H1 (cell line): ENCODE measurements at regions not wholly inside any gene's neighbourhood (a gene's known extent, or its start where the extent isn't known, plus 50 kb on each side); places are given as distances from the start of the nearest gene placed in this dataset.

ENCODE experiments used
- CTCF ChIA-PET: fragments of 300-600 bp; sonication (Branson Sonifier 250); formaldehyde crosslinking; loops from one replicate; lab custom pipeline; 2021; ENCODE audit not compliant: partially characterized antibody; lab: Charles Lee
- POLR2A ChIA-PET: fragments of 300-600 bp; sonication (Branson Sonifier 250); formaldehyde crosslinking; loops from one replicate; lab custom pipeline; 2021; ENCODE audit warnings: inconsistent platforms; ENCODE audit not compliant: partially characterized antibody; lab: Charles Lee
- DNase-seq, 2 experiments: peaks; one replicate each; pipeline versions ENCODE4 v3.0.0 to v3.0.0-alpha.2; 2010 to 2022; ENCODE audit warnings: low spot score in 2 of 2, low read depth in 1 of 2, mixed read lengths in 1 of 2
- FAIRE-seq: peaks from 2 replicates; lab custom pipeline; 2011; peaks lifted over from hg19 to GRCh38; lab: Jason Lieb, UNC
- H2AFZ ChIP-seq: 2 replicates; pipeline ENCODE4 v1.8.1; 2012; ENCODE audit warnings: low read length, inconsistent platforms
- H2AK5ac ChIP-seq: 2 replicates; pipeline ENCODE4 v1.6.1; 2013; ENCODE audit warnings: low read depth, low read length
- H2BK120ac ChIP-seq: replicated peaks from 2 replicates; pipeline ENCODE3; 2013; ENCODE audit warnings: low read depth, low read length, inconsistent platforms
- H2BK12ac ChIP-seq: 2 replicates; pipeline ENCODE4 v1.6.1; 2013; ENCODE audit warnings: low read depth, low read length
- H2BK15ac ChIP-seq: 2 replicates; pipeline ENCODE4 v1.6.1; 2013; ENCODE audit warnings: low read length
- H2BK20ac ChIP-seq: 2 replicates; pipeline ENCODE4 v1.6.1; 2013; ENCODE audit warnings: low read length
- H2BK5ac ChIP-seq: 2 replicates; pipeline ENCODE4 v1.6.1; 2013; ENCODE audit warnings: low read depth, low read length
- H3K14ac ChIP-seq: 2 replicates; pipeline ENCODE4 v1.6.1; 2013; ENCODE audit warnings: inconsistent platforms; ENCODE audit not compliant: insufficient read length
- H3K18ac ChIP-seq: 2 replicates; pipeline ENCODE4 v1.6.1; 2013; ENCODE audit warnings: low read length; ENCODE audit errors: extremely low read depth
- H3K23ac ChIP-seq: 2 replicates; pipeline ENCODE4 v1.6.1; 2013; ENCODE audit warnings: inconsistent platforms; ENCODE audit not compliant: insufficient read length
- H3K23me2 ChIP-seq: 2 replicates; pipeline ENCODE4 v1.6.1; 2013; ENCODE audit warnings: low read depth, low read length
- H3K27ac ChIP-seq: 2 replicates; pipeline ENCODE4 v1.6.1; 2011; ENCODE audit warnings: low read depth, low read length, inconsistent platforms
- H3K27me3 ChIP-seq, 4 experiments: replicated peaks in 1 of 4; 1 replicate in 1 of 4; 2 replicates in 3 of 4; pipeline versions ENCODE4 v1.6.1 to v1.8.1; 2011 to 2013; ENCODE audit warnings: low read length in 3 of 4, mild to moderate bottlenecking in 3 of 4, inconsistent platforms in 2 of 4, mixed read lengths in 2 of 4, moderate library complexity in 1 of 4; ENCODE audit not compliant: control insufficient read depth in 3 of 4, insufficient read depth in 3 of 4; ENCODE audit errors: extremely low read depth in 1 of 4
- H3K36me3 ChIP-seq, 4 experiments: 2 replicates each; pipeline versions ENCODE4 v1.6.1 to v1.8.1; 2011 to 2013; ENCODE audit warnings: mild to moderate bottlenecking in 4 of 4, low read length in 3 of 4, moderate library complexity in 2 of 4, control low read depth in 1 of 4, inconsistent platforms in 1 of 4; ENCODE audit not compliant: insufficient read depth in 4 of 4, control insufficient read depth in 2 of 4
- H3K4ac ChIP-seq: replicated peaks from 2 replicates; pipeline ENCODE3; 2013; ENCODE audit warnings: low read length, low read depth, mixed read lengths, inconsistent platforms; ENCODE audit not compliant: insufficient read length
- H3K4me1 ChIP-seq, 4 experiments: replicated peaks in 1 of 4; 1 replicate in 1 of 4; 2 replicates in 3 of 4; pipeline versions ENCODE4 v1.6.1 to v1.8.1; 2011 to 2013; ENCODE audit warnings: low read length in 3 of 4, inconsistent platforms in 2 of 4, mixed read lengths in 1 of 4; ENCODE audit not compliant: insufficient read depth in 4 of 4, control insufficient read depth in 3 of 4
- H3K4me2 ChIP-seq, 2 experiments: 2 replicates each; pipeline versions ENCODE4 v1.6.1 to v1.8.1; 2011 to 2013; ENCODE audit warnings: low read depth in 2 of 2, low read length in 2 of 2, control low read depth in 1 of 2, inconsistent platforms in 1 of 2, mild to moderate bottlenecking in 1 of 2; ENCODE audit not compliant: insufficient read depth in 1 of 2
- H3K4me3 ChIP-seq, 4 experiments: fragments of 200-600, 300-600 bp in 1 of 4; sonication (generic), shearing (Covaris generic), sonication (Bioruptor Twin) in 1 of 4; 2 replicates each; pipeline versions ENCODE4 v1.5.1 to v1.8.1; 2011 to 2016; ENCODE audit warnings: low read length in 4 of 4, low read depth in 3 of 4, control low read depth in 2 of 4, inconsistent platforms in 2 of 4, mild to moderate bottlenecking in 2 of 4, mixed read lengths in 1 of 4, moderate library complexity in 1 of 4; ENCODE audit not compliant: insufficient read depth in 2 of 4; ENCODE audit errors: extremely low read depth in 1 of 4
- H3K56ac ChIP-seq: replicated peaks from 2 replicates; pipeline ENCODE3; 2013; ENCODE audit warnings: low read depth, mild to moderate bottlenecking, mixed read lengths, low read length, inconsistent platforms; ENCODE audit not compliant: insufficient read length
- H3K79me1 ChIP-seq: 2 replicates; pipeline ENCODE4 v1.6.1; 2013; ENCODE audit warnings: low read depth, low read length, control low read depth
- H3K79me2 ChIP-seq, 2 experiments: 2 replicates each; pipeline versions ENCODE4 v1.6.1 to v1.8.1; 2012 to 2013; ENCODE audit warnings: low read length in 2 of 2, mild to moderate bottlenecking in 2 of 2, inconsistent platforms in 1 of 2; ENCODE audit not compliant: insufficient read depth in 2 of 2, control insufficient read depth in 1 of 2
- H3K9ac ChIP-seq, 4 experiments: replicated peaks in 1 of 4; 1 replicate in 1 of 4; 2 replicates in 3 of 4; pipeline versions ENCODE4 v1.6.1 to v1.8.1; 2011 to 2013; ENCODE audit warnings: low read depth in 3 of 4, low read length in 3 of 4, control low read depth in 2 of 4, mild to moderate bottlenecking in 2 of 4, moderate library complexity in 2 of 4, inconsistent platforms in 1 of 4; ENCODE audit errors: extremely low read depth in 1 of 4
- H3K9me3 ChIP-seq, 2 experiments: 2 replicates each; pipeline versions ENCODE4 v1.6.1 to v1.8.1; 2012 to 2013; ENCODE audit warnings: mild to moderate bottlenecking in 2 of 2, moderate library complexity in 2 of 2, control low read depth in 1 of 2, inconsistent platforms in 1 of 2, low read depth in 1 of 2, low read length in 1 of 2, mixed read lengths in 1 of 2; ENCODE audit not compliant: insufficient read depth in 2 of 2
- H4K20me1 ChIP-seq, 2 experiments: replicated peaks in 1 of 2; 2 replicates each; pipeline versions ENCODE3 to v1.8.1; 2011 to 2013; ENCODE audit warnings: inconsistent platforms in 2 of 2, low read length in 2 of 2, mild to moderate bottlenecking in 1 of 2; ENCODE audit not compliant: insufficient read depth in 2 of 2, control insufficient read depth in 1 of 2
- H4K5ac ChIP-seq: 2 replicates; pipeline ENCODE4 v1.6.1; 2013; ENCODE audit warnings: low read length, low read depth, mixed read lengths, inconsistent platforms; ENCODE audit not compliant: insufficient read length
- H4K8ac ChIP-seq: 2 replicates; pipeline ENCODE4 v1.8.0; 2013; ENCODE audit warnings: mild to moderate bottlenecking, moderate library complexity, low read length, inconsistent platforms; ENCODE audit not compliant: insufficient read depth; ENCODE audit errors: extremely low read depth
- H4K91ac ChIP-seq: replicated peaks from 2 replicates; pipeline ENCODE3; 2013; ENCODE audit warnings: low read length, mixed read lengths, inconsistent platforms; ENCODE audit not compliant: insufficient read length
- CHD2 ChIP-seq: IDR thresholded peaks from 2 replicates; pipeline ENCODE4 v1.6.1; 2012; ENCODE audit warnings: low read length, improper control_type of control experiment
- EP300 ChIP-seq, 2 experiments: IDR thresholded peaks; 1 replicate in 1 of 2; 2 replicates in 1 of 2; pipeline ENCODE4 v1.6.1; 2011 to 2012; ENCODE audit warnings: low read depth in 2 of 2, low read length in 2 of 2, mild to moderate bottlenecking in 2 of 2, borderline replicate concordance in 1 of 2, inconsistent platforms in 1 of 2, moderate library complexity in 1 of 2
- HDAC2 ChIP-seq, 2 experiments: fragments of 300-600 bp in 1 of 2; sonication (generic) in 1 of 2; IDR thresholded peaks; 2 replicates each; pipeline ENCODE4 v1.6.1; 2011 to 2012; ENCODE audit warnings: low read depth in 2 of 2, low read length in 2 of 2, mild to moderate bottlenecking in 2 of 2, moderate library complexity in 2 of 2, borderline replicate concordance in 1 of 2, inconsistent platforms in 1 of 2
- JUN ChIP-seq: IDR thresholded peaks from 2 replicates; pipeline ENCODE4 v1.6.1; 2011; ENCODE audit warnings: low read depth, mild to moderate bottlenecking, improper control_type of control experiment, low read length
- NANOG ChIP-seq: IDR thresholded peaks from 2 replicates; pipeline ENCODE4 v1.6.1; 2011; ENCODE audit warnings: low read length, low read depth, mild to moderate bottlenecking, inconsistent platforms; ENCODE audit not compliant: insufficient read depth, poor library complexity, severe bottlenecking
- RFX5 ChIP-seq: IDR thresholded peaks from 2 replicates; pipeline ENCODE4 v1.6.1; 2011; ENCODE audit warnings: low read depth, low read length, improper control_type of control experiment, borderline replicate concordance
- RNF2 ChIP-seq: fragments of 200-900, 300-1000 bp; sonication (generic); IDR thresholded peaks from 2 replicates; pipeline ENCODE4 v1.7.1; 2016; ENCODE audit warnings: borderline replicate concordance, low read depth, mild to moderate bottlenecking, antibody characterized with exemption, low read length; ENCODE audit not compliant: poor library complexity, severe bottlenecking; ENCODE audit errors: missing control alignments
- SIRT6 ChIP-seq: IDR thresholded peaks from one replicate; pipeline ENCODE4 v1.7.1; 2012; ENCODE audit warnings: low read length, inconsistent platforms
- TAF7 ChIP-seq: optimal IDR thresholded peaks from 2 replicates; pipeline ENCODE3; 2011; ENCODE audit warnings: low read depth, mild to moderate bottlenecking, inconsistent platforms, low read length, moderate library complexity, borderline replicate concordance
- ZNF274 ChIP-seq: IDR thresholded peaks from 2 replicates; pipeline ENCODE4 v1.7.0; 2012; ENCODE audit warnings: low read length, borderline replicate concordance; ENCODE audit errors: extremely low read depth
- WGBS, 2 experiments: shearing (Covaris generic) in 1 of 2; methylation state at CpG; one replicate each; pipeline versions ENCODE4 v1.1.6 to v1.1.7; 2013 to 2015; ENCODE audit warnings: low lambda C conversion rate in 2 of 2, mixed read lengths in 2 of 2, inconsistent platforms in 1 of 2, low coverage in 1 of 2, missing lambda C conversion rate in 1 of 2; ENCODE audit not compliant: insufficient replicate concordance in 2 of 2, insufficient coverage in 1 of 2, insufficient read length in 1 of 2; ENCODE audit errors: extremely low coverage in 1 of 2, missing lambda C conversion rate in 1 of 2; 5-methylcytosine and 5-hydroxymethylcytosine counted together
- TF ChIP-seq, protein P1 (sequence below): IDR thresholded peaks from 2 replicates; pipeline ENCODE4 v1.6.1; 2011; ENCODE audit warnings: low read length, improper control_type of control experiment

DNA sequence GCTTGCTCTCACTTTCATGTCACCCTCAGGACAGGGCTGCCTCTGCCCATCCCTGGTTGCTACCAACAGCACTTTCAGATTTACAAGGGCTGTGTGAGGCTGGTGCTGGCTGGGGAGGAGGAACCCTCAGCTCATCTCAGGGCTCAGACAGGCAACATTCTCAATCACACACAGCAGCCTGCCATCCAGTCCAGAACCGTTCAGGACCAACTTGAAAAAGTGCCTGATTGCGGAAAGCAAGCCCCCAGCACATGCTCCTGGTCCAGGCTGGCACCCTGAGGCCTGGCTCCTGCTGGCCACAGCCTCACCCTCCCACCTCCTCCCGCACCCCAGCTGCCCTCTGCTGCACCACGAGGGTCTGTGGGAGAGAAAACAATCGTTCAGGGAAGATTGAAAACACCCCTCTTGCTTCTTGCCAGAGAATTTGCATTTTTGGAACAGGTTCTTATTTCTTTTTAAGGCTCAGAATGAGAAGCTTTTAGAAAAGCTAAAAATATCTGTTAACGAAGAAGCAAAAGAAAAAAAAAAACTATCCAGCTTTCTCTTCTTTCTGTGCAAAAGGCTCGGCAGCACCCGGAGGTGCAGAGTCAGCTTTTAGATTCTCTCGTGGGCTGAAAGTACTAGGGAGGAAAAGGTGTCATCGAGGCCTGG is 403.8 kb upstream of the ID2 start:
- H2BK15ac ChIP-seq = no peak overlapping the region
- POLR2A ChIA-PET = no interaction called here
- no peak overlapping the region for H2BK120ac ChIP-seq
- H3K4me3 ChIP-seq = no peak overlapping the region
- 86% methylated on average over 10 of the region's 10 CpGs; no CpG with 5 or more reads in 1 of the 2 experiments for WGBS, 2 experiments
- DNase-seq (no peak), FAIRE-seq (no peak)
- no peak overlapping the region for H2BK12ac ChIP-seq
- no peak overlapping the region for H3K18ac ChIP-seq
- H3K79me1 ChIP-seq = no peaks in the 10 kb centered on the region
- no peak overlapping the region for H3K4ac ChIP-seq
- H3K79me2 ChIP-seq = no peaks in the 10 kb centered on the region
- peaks cover 0 to 2% (median 0%) of the 10 kb centered on the region in 4 experiments; a peak in 2 of 7 replicates for H3K4me1 ChIP-seq
- no peak overlapping the region for H2AFZ ChIP-seq
- no peak overlapping the region for H3K14ac ChIP-seq
- peak overlapping the region; percentile 32 for H4K91ac ChIP-seq
- H3K23ac ChIP-seq = no peak overlapping the region
- no peaks in the 10 kb centered on the region for H3K9me3 ChIP-seq
- CTCF ChIA-PET = interaction anchor here (0.8 to 0.9 kb wide), 2 partner anchors 145 to 1161 kb away, joined by 3 read pairs; no protein-coding TSS in a partner anchor
- H4K20me1 ChIP-seq = no peaks in the 10 kb centered on the region
- no peak overlapping the region for H2BK20ac ChIP-seq
- H3K27ac ChIP-seq = no peak overlapping the region
- H3K23me2 ChIP-seq = no peaks in the 10 kb centered on the region
- no peak overlapping the region for H3K9ac ChIP-seq
- no peak overlapping the region for H2BK5ac ChIP-seq
- H3K4me2 ChIP-seq = no peak overlapping the region
- H2AK5ac ChIP-seq = no peak overlapping the region
- no peaks in the 10 kb centered on the region; a peak in 1 of 7 replicates for H3K27me3 ChIP-seq
- no peak overlapping the region for H4K5ac ChIP-seq
- no peak overlapping the region for H3K56ac ChIP-seq
- peak overlapping the region; percentile 16; the same call in 1 of the 2 replicates for H4K8ac ChIP-seq
- H3K36me3 ChIP-seq = no peaks in the 10 kb centered on the region
- TF ChIP-seq HDAC2 (IDR thresholded peaks at IDR 0.05; ENCODE audit: borderline replicate concordance in 1 of 2, low read depth in 2 of 2, low read length in 2 of 2) (no peak), TAF7 (no peak), RFX5 (no peak), NANOG (no peak), EP300 (IDR thresholded peaks at IDR 0.05; ENCODE audit: borderline replicate concordance in 1 of 2, low read depth in 2 of 2, low read length in 2 of 2) (no peak), RNF2 (no peak), JUN (no peak), CHD2 (no peak), SIRT6 (no peak), ZNF274 (no peak)
- TF ChIP-seq, protein P1, sequence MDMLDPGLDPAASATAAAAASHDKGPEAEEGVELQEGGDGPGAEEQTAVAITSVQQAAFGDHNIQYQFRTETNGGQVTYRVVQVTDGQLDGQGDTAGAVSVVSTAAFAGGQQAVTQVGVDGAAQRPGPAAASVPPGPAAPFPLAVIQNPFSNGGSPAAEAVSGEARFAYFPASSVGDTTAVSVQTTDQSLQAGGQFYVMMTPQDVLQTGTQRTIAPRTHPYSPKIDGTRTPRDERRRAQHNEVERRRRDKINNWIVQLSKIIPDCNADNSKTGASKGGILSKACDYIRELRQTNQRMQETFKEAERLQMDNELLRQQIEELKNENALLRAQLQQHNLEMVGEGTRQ = no peak
